Stimulated activated CD4-positive, alpha-beta T cell treated with anti-CD3 and anti-CD28 coated beads, Interleukin-1b, Interleukin-23, amount 100 ng/mL, for 48 hours (primary cell): ENCODE measurements at regions not wholly inside any gene's neighbourhood (a gene's known extent, or its start where the extent isn't known, plus 50 kb on each side); places are given as distances from the start of the nearest gene placed in this dataset.
"Not testable (repeated sequence)": the region's sequence is repeated elsewhere in the genome, so short reads cannot be mapped to it uniquely, and the experiment has no call there.

Source experiments
- DNase-seq: peaks from one replicate; pipeline ENCODE4 v3.0.0-alpha.2; 2020

DNA sequence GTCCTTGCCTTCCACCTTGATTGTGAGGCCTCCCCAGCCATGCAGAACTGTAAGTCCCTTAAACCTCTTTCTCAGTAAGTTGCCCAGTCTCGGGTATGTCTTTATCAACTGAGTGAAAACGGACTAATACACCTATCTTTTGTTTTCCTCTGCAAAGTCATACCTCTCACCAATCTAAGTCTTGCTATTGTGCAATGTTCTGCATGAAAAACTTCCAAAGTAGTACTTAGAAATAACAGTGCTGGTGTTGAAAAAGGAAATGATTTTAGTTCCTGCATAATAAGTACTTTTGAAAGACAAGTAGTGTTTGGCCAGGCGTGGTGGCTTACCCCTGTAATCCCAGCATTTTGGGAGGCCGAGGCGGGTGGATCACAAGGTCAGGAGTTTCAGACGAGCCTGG, 573.5 kb downstream of the ANKRD50 start:
- DNase-seq: no peak

GRCh38 chr4:124143632-124144031, 568.9 kb downstream of the ANKRD50 start:
- DNase-seq: no peak

- DNase-seq: no peak
Observed at GRCh38 chr4:124144238-124144654, 568.3 kb downstream of the ANKRD50 start.

- DNase-seq: no peak
Observed at GRCh38 chr4:124146068-124146467, 566.5 kb downstream of the ANKRD50 start.

GRCh38 chr4:124151031-124151430, 561.5 kb downstream of the ANKRD50 start:
- DNase-seq: no peak

DNA sequence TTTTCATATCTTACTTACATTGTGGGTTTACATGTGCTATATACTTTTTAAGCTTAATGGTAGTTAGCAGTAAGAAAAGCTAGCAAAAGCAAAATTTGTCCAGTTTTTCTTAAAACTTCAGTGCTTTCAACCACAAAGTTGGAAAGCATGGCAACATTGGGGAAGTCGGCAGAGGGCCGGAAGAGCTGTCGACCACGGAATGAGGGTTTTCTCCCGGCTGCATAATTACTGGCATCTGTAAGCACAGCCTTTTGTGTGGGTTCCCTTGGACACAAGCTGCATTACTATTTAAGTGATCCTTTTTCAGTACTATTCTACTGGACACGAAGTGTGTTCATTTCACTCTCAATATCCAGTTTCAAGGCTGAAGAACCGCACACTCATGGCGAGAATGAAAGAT, 560.4 kb downstream of the ANKRD50 start:
- DNase-seq: no peak

DNA sequence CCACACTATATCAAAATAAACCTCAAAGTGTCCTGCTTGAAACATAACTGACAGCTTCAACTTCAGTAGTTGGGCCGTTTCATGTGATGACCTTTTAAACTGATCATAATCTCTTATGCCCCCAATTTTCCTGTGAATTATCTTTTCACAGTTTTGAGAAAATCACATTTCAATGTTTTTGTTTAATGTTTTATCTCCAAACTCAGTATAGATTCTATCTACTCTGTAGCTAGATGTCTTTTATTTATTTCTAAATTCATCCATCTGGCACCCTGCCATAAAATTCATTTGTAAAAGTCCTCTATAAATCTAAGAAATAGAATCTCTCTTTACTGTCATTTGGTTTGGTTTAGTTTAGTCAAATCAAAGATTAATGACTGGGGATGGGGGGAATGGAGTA, 557.3 kb downstream of the ANKRD50 start:
- DNase-seq: no peak

DNA sequence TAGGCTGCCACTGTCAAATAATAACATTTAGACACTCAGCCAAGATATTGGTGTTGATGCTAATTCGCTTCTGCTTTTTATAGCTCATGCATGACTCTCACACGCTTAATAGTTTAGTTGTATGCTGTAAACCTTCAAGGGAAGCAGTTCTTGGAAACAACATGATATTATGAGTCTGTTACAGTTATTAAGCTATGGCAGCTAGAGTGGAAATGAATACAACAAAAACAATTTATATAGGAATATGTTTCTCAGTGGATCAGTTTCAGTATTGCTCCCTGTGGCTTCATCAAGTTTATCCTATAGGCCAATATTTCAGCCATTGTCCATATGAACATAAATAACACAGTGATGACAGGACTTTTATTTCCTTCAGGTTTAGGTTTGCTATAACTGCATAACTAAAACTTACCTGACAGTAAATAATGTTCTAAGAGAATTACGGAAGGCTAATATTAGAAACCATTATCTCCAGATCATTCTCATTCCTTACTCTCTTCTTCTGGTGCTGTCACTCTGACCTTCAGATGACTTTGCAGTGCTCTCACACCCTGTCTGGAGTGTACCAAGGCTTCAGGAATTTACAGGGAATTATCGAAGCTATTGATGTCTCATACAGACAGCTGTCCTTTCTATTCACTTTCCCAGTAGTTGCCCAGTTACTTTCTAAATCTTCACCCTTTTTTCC, 555.0 kb downstream of the ANKRD50 start:
- no peak for DNase-seq

DNA sequence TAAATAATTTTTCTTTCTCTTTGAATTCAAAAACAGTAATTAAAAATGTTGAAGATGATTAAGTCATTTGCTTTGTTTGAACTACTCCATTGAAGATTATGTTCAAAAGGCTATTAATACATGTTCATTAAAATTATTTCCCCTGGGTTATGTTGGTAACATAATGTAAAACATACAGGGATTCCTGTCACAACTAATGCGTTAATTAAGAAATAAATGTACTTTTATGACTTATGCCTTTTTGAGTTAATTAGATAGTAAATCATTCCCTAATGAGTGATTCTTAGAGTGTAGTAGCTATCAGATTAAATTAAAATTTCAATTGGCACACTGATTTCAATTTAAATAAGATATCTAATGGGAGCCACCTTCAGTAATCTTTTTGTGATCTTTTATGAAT, 549.1 kb downstream of the ANKRD50 start:
- DNase-seq: no peak

- no peak for DNase-seq
Observed at GRCh38 chr4:124167602-124168001, 544.9 kb downstream of the ANKRD50 start.

- DNase-seq: not testable (repeated sequence)
Observed at GRCh38 chr4:124169524-124169923, 543.0 kb downstream of the ANKRD50 start.

DNA sequence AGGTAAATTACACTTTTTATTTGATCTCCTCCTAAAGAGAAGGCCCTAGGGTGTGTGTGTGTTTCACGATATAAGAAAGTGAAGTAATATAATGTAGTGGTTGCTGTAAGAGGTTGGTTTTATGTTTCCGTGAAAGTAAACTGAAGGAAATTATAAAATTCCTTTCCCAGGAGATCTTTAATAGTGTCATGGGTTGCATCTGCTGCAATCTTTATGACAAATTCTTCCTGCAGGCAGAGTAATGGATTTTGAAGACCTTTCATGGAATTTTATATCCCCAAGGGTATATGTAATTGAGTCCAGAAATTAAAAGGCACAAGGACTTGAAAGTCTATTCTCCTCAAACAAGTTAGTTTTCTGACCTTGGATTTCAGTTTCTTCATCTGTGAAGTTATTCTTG, 538.6 kb downstream of the ANKRD50 start:
- no peak for DNase-seq

GRCh38 chr4:124177647-124178425, 534.7 kb downstream of the ANKRD50 start:
- no peak for DNase-seq

DNA sequence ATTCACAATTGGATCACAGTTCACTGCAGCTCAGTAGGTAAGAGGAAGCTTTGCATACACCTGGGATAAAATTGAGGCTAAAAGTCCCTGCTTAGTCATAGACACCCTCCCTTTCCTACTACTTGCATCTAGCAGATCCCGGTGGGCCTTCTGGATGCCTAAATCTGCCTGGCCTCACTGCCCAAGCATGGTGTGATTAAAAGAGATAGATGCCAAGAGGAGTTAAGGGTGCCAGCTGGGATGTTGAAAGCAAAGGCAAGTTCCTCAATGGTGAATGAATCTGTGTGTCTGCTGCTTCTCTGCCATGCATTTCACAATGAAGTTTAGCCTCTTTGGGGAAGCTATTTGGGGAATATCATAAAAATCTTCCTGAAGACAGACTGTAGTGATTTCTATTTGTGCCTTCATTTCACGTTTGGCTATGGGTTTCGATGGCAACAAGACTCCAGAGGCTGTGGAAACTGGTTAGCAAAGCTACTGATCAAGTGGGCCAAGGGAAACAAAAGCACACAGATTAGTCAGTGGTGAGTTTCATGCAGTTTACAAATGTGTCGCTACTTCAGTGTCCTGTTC, 534.0 kb downstream of the ANKRD50 start:
- DNase-seq: no peak

DNA sequence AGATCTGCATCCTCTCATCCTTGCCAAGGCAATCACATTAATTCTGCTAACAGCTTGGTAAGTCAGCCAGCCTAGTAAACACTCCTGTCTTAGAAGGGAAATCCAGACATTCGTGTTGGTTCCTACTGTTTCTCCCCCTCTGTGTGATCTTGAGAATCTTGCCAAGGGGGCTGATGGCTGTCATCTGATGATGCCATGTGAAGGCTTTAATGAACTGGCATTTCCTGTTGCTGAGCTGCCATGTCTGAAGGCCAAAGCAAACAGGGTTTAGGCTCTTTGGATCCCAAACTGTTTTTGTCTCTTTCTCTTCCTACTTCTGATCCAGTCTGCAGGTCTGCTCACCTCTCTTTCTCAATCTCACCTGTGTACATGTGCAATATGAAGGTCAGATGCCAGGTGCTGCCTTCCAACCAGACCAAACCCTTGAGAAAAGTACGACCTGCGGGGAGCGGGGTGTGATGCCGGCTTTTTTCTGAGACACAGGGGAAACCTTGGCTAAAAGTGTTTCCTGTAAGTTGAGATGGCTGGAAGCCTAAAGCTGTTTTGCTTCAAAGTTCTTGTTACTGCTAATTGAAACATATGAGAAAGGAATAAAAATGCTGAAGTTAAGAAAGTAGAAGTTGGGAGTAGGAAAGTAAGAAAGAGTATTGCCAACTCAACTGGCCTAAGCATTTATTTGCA, 532.9 kb downstream of the ANKRD50 start:
- no peak for DNase-seq

GRCh38 chr4:124181039-124181438, 531.5 kb downstream of the ANKRD50 start:
- no peak for DNase-seq

DNA sequence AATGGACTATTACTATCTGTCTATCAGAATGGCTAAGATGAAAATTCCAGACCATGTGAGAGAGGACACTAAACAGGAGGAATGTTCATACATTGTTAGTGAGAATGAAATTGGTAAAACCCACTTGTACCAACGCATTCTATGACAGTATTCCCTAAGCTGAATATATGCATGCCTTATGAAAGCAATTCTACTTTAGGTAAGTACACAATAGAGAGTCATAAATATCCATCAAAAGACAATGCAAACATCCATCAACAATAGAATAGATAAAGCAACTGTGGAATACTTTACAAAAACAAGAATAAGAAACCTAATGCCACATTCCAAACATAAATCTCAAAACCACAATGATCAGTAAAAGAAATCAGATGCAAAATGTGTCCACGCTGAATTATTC, 529.3 kb downstream of the ANKRD50 start:
- no peak for DNase-seq

GRCh38 chr4:124183926-124184325, 528.6 kb downstream of the ANKRD50 start:
- DNase-seq: no peak

GRCh38 chr4:124184792-124185191, 527.7 kb downstream of the ANKRD50 start:
- DNase-seq: no peak

DNA sequence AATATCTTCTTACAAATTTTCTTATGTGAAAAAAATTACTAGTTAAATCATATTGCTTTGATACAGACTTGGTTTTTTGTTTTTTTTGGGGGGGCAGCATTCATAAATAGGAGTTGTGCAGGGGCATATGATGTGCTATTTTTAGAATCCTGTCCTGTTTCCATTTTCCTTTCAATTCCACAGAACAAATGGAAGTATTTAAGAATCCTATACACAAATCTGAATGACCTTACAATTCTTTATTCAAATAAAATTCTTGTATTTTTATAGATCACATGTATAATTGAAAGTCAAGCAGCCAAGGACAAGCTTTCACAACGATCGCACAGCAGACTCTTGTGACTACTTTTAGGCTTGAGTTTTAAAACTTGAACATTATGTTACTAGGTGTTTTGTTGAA, 523.9 kb downstream of the ANKRD50 start:
- DNase-seq: no peak

DNA sequence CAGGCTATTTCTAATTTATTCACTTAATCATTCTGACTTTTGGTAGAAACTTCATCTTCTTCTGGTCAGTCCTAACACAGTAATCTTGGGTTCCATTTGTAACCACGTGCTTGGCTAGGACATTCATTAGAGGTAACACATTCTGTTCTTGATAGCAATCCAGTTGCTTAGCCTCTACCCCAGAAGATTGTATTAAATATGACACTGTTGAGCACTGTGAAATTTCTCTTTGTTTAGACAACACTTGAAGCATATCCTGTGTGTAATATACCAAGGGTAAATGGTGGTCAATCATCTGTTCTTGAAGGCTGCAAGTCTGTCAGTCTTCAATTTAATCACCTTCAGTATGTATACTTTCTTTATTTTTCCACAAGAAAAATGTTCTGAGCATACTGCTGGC, 523.0 kb downstream of the ANKRD50 start:
- no peak for DNase-seq

DNA sequence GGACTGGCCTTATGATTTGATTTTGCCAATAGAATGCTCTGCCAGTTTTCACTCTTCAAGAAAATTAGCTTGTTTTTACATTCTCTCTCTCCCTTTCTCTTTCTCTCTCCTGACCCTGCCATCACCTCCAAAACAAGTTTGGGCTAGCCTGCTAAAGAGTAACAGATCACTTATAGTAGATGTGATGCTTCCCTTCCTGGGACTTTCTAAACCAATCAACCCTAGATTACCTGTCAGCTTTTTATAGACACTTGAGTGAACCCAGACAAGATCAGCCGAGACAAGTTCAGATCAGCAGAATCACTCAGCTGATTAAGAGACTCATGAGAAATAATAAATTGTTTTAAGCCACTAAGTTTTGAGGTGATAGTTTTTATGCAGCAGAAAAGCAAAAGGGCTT, 521.2 kb downstream of the ANKRD50 start:
- DNase-seq: no peak

GRCh38 chr4:124192544-124192943, 520.0 kb downstream of the ANKRD50 start:
- DNase-seq: no peak

DNA sequence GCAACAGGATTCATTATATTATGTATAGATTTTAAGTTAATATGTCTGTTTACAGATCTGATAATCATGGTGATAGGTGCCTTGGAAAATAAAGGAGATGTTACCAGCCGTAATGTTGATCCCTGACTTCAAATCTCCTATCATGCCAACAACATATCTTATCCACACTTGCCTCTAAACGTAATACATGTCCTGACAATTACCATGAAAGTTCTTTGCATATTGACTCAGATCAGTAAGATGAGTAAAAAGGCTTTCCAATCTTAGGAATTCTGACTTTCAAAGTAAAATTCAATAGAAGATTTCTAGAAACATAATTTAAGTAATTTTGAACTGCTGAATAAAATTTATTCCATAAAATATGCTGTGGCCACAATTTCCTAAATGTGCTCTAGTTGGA, 513.3 kb downstream of the ANKRD50 start:
- no peak for DNase-seq
